GM21423 (cell line): ENCODE measurements at regions not wholly inside any gene's neighbourhood (a gene's known extent, or its start where the extent isn't known, plus 50 kb on each side); places are given as distances from the start of the nearest gene placed in this dataset.

Experiments used
- ATAC-seq: cut with Tn5 transposase; IDR thresholded peaks from one replicate; pipeline ENCODE4 v1.9.1; 2021; ENCODE audit warnings: mild to moderate bottlenecking, moderate library complexity; ENCODE audit not compliant: unreplicated experiment

- no peak for ATAC-seq
Measured at GRCh38 chr3:127461286-127461910, 129.1 kb downstream of the TPRA1 start.

- no peak for ATAC-seq
Measured at GRCh38 chr3:127459891-127460290, 130.6 kb downstream of the TPRA1 start.

- ATAC-seq, result no peak
Measured at GRCh38 chr3:127458696-127459604, 131.6 kb downstream of the TPRA1 start.

GRCh38 chr3:127457546-127458145, 132.9 kb downstream of the TPRA1 start:
- ATAC-seq, result no peak

GRCh38 chr3:127457094-127457475, 133.4 kb downstream of the TPRA1 start:
- no peak for ATAC-seq

GRCh38 chr3:127456471-127457093, 134.0 kb downstream of the TPRA1 start:
- no peak for ATAC-seq

GRCh38 chr3:127455541-127456450, 134.7 kb downstream of the TPRA1 start:
- no peak for ATAC-seq

GRCh38 chr3:127454968-127455367, 135.6 kb downstream of the TPRA1 start:
- no peak for ATAC-seq

- ATAC-seq, result no peak
Measured at GRCh38 chr3:127454051-127454450, 136.5 kb downstream of the TPRA1 start.

- no peak for ATAC-seq
Measured at GRCh38 chr3:127452321-127452821, 138.2 kb downstream of the TPRA1 start.

GRCh38 chr3:127451321-127451720, 139.2 kb downstream of the TPRA1 start:
- no peak for ATAC-seq

- ATAC-seq, result no peak
Measured at GRCh38 chr3:127450331-127450730, 140.2 kb downstream of the TPRA1 start.

- no peak for ATAC-seq
Measured at GRCh38 chr3:127449486-127450212, 140.9 kb downstream of the TPRA1 start.

- no peak for ATAC-seq
Measured at GRCh38 chr3:127448671-127449070, 141.9 kb downstream of the TPRA1 start.

- no peak for ATAC-seq
Measured at GRCh38 chr3:127448161-127448561, 142.4 kb downstream of the TPRA1 start.

- no peak for ATAC-seq
Measured at GRCh38 chr3:127446756-127447155, 143.8 kb downstream of the TPRA1 start.

- no peak for ATAC-seq
Measured at GRCh38 chr3:127445581-127446343, 144.8 kb downstream of the TPRA1 start.

GRCh38 chr3:127444761-127445160, 145.8 kb downstream of the TPRA1 start:
- ATAC-seq, result no peak
